ENCODE measurements at regions not wholly inside any gene's neighbourhood (a gene's known extent, or its start where the extent isn't known, plus 50 kb on each side); places are given as distances from the start of the nearest gene placed in this dataset.

GRCh38 chr14:99100497-99101270, 171.3 kb downstream of the BCL11B start:
- TF ChIP-seq POLR2A (IDR thresholded peaks at IDR 0.05; ENCODE audit: low read length) (no peak), GATA1 (IDR thresholded peaks at IDR 0.05; ENCODE audit: low read depth, low read length) (no peak)

Data from erythroblast (primary cell).